ENCODE measurements at regions not wholly inside any gene's neighbourhood (a gene's known extent, or its start where the extent isn't known, plus 50 kb on each side); places are given as distances from the start of the nearest gene placed in this dataset.
A peak's percentile ranks its signal among the peaks of the same experiment; 100 is the strongest.

GRCh38 chr2:186059096-186059495, 320.5 kb downstream of the FSIP2 start:
- no peak overlapping the region for H3K4me3 ChIP-seq (ENCODE audit: low read length)
- no peaks in the 10 kb centered on the region for H3K27me3 ChIP-seq (ENCODE audit: low read length)
- TF ChIP-seq EZH2 (IDR thresholded peaks at IDR 0.05; ENCODE audit: low read length, unreplicated experiment) (no peak), CTCF (conservative IDR thresholded peaks at IDR 0.05; ENCODE audit: low read depth, low read length) (no peak), EZH2phosphoT487 (IDR thresholded peaks at IDR 0.05; ENCODE audit: borderline replicate concordance, low read length) (no peak)
- CTCF ChIA-PET = no interaction called here
- H2AFZ ChIP-seq (ENCODE audit: low read length) = no peak overlapping the region
- H3F3A ChIP-seq (ENCODE audit: low read length, unreplicated experiment) = no peaks in the 10 kb centered on the region
- H4K20me1 ChIP-seq (ENCODE audit: low read length) = no peaks in the 10 kb centered on the region
- H3K4me1 ChIP-seq (ENCODE audit: insufficient read depth, low read length) = peaks cover 19% of the 10 kb centered on the region
- ATAC-seq = no peak
- H3K9me2 ChIP-seq (replicated peaks; ENCODE audit: low read length) = no peaks in the 10 kb centered on the region
- no peaks in the 10 kb centered on the region for H3K9me3 ChIP-seq (ENCODE audit: low read length)
- POLR2A ChIA-PET (ENCODE audit: unreplicated experiment) = no interaction called here
- H3K36me3 ChIP-seq (ENCODE audit: low read depth, low read length) = no peaks in the 10 kb centered on the region
- no peak overlapping the region for H3K9ac ChIP-seq (ENCODE audit: low read length)
- no TSS peak for BruUV-seq (replicated peaks)
- H3K27ac ChIP-seq (ENCODE audit: low read length) = no peak overlapping the region
- H3K79me2 ChIP-seq (ENCODE audit: low read length) = no peaks in the 10 kb centered on the region
- DNase-seq = peak; percentile 47
- intact Hi-C loops (cut with micrococcal nuclease) = no loop called here
- 0 out of 2 replicates have a peak overlapping the region, but pooled peaks have one; percentile 0 for H3K4me2 ChIP-seq (ENCODE audit: low read length)

DNA sequence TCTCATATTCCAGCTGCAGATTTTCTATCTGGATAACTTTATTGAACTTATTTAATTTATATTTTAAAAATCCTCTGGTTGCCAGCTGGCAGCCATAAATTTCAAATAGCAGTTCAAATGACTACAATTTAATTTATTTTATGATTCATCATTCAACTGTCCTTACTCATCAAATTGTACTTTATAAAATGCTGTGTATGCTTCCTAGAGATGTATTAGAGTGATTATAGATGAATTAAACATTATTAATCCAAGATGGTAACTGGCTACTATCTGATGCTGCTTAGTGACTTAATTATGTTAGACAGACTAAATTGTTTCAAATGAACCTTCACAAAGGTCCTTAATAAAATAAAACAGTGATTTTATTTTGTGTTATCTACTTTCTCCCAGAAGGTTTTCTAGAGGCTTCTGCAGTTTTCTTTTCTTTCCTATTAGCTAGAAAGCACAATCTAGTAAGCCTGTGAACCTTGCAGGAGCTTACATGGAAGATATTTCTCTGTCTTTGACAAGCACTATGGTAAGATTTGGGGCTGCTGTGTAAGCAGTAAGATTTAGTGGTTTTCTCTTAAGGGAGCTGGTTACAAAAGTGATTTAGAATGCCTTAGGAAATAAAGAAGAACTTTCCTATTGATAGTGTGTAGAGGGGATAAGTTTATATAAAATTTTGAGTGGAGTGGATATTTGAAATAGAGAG, 322.3 kb downstream of the FSIP2 start:
- Histone ChIP-seq H3K27ac (ENCODE audit: low read length) (no peak overlapping the region), H3K9ac (ENCODE audit: low read length) (no peak overlapping the region), H3K4me1 (ENCODE audit: insufficient read depth, low read length) (peaks cover 19% of the 10 kb centered on the region), H4K20me1 (ENCODE audit: low read length) (no peaks in the 10 kb centered on the region), H3K9me3 (ENCODE audit: low read length) (no peaks in the 10 kb centered on the region), H3K4me2 (ENCODE audit: low read length) (no peak overlapping the region), H3F3A (ENCODE audit: low read length, unreplicated experiment) (no peaks in the 10 kb centered on the region), H3K36me3 (ENCODE audit: low read depth, low read length) (no peaks in the 10 kb centered on the region), H3K79me2 (ENCODE audit: low read length) (no peaks in the 10 kb centered on the region), H3K4me3 (ENCODE audit: low read length) (no peak overlapping the region), H2AFZ (ENCODE audit: low read length) (no peak overlapping the region), H3K9me2 (replicated peaks; ENCODE audit: low read length) (no peaks in the 10 kb centered on the region), H3K27me3 (ENCODE audit: low read length) (no peaks in the 10 kb centered on the region)
- CTCF ChIA-PET = interaction anchor here (0.6 kb wide), 1 partner anchor 17 kb away, joined by 3 read pairs; no protein-coding TSS in a partner anchor
- POLR2A ChIA-PET (ENCODE audit: unreplicated experiment) = interaction anchor here (0.6 kb wide), 1 partner anchor 190 kb away, joined by 5 read pairs; no protein-coding TSS in a partner anchor
- BruUV-seq (replicated peaks) = no TSS peak
- DNase-seq = peak; percentile 45
- ATAC-seq = peak; percentile 70
- intact Hi-C loops (cut with micrococcal nuclease) = loop anchor here (10.0 kb wide), 1 partner anchor 194 kb away; no protein-coding TSS in a partner anchor
- TF ChIP-seq EZH2 (IDR thresholded peaks at IDR 0.05; ENCODE audit: low read length, unreplicated experiment) = no peak
- no peak for TF ChIP-seq EZH2phosphoT487 (IDR thresholded peaks at IDR 0.05; ENCODE audit: borderline replicate concordance, low read length)
- no peak for TF ChIP-seq CTCF (conservative IDR thresholded peaks at IDR 0.05; ENCODE audit: low read depth, low read length)

DNA sequence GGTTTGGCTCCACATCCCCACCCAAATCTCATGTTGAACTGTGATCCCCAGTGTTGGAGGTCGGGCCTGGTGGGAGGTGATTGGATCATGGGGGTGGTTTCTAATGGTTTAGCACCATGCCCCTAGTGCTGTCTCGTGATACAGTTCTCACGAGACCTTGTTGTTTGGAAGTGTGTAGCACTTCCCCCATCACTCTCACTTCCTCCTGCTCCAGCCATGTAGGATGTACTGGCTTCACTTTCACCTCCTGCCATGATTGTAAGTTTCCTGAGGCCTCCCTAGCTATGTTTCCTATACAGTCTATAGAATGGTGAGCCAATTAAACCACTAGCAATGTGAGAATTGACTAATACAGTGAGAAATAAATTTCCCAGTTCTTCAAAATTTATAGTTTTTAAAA, 325.9 kb downstream of the FSIP2 start:
- no TSS peak for BruUV-seq (replicated peaks)
- no peak overlapping the region for H2AFZ ChIP-seq (ENCODE audit: low read length)
- peaks cover 14% of the 10 kb centered on the region for H3K4me1 ChIP-seq (ENCODE audit: insufficient read depth, low read length)
- intact Hi-C loops (cut with micrococcal nuclease) = loop anchor here (10.0 kb wide), 1 partner anchor 190 kb away; no protein-coding TSS in a partner anchor
- H3F3A ChIP-seq (ENCODE audit: low read length, unreplicated experiment) = no peaks in the 10 kb centered on the region
- H3K9ac ChIP-seq (ENCODE audit: low read length) = no peak overlapping the region
- DNase-seq = no peak
- H3K9me2 ChIP-seq (replicated peaks; ENCODE audit: low read length) = no peaks in the 10 kb centered on the region
- H3K27me3 ChIP-seq (ENCODE audit: low read length) = no peaks in the 10 kb centered on the region
- ATAC-seq = no peak
- no peaks in the 10 kb centered on the region for H4K20me1 ChIP-seq (ENCODE audit: low read length)
- POLR2A ChIA-PET (ENCODE audit: unreplicated experiment) = no interaction called here
- H3K36me3 ChIP-seq (ENCODE audit: low read depth, low read length) = no peaks in the 10 kb centered on the region
- H3K4me2 ChIP-seq (ENCODE audit: low read length) = no peak overlapping the region
- H3K79me2 ChIP-seq (ENCODE audit: low read length) = no peaks in the 10 kb centered on the region
- TF ChIP-seq EZH2phosphoT487 (IDR thresholded peaks at IDR 0.05; ENCODE audit: borderline replicate concordance, low read length) (no peak), EZH2 (IDR thresholded peaks at IDR 0.05; ENCODE audit: low read length, unreplicated experiment) (no peak), CTCF (conservative IDR thresholded peaks at IDR 0.05; ENCODE audit: low read depth, low read length) (no peak)
- H3K9me3 ChIP-seq (ENCODE audit: low read length) = no peaks in the 10 kb centered on the region
- CTCF ChIA-PET = no interaction called here
- no peak overlapping the region for H3K27ac ChIP-seq (ENCODE audit: low read length)
- no peak overlapping the region for H3K4me3 ChIP-seq (ENCODE audit: low read length)

All from PC-3 (cell line).